NCI-H2081 (cell line): ENCODE measurements at regions not wholly inside any gene's neighbourhood (a gene's known extent, or its start where the extent isn't known, plus 50 kb on each side); places are given as distances from the start of the nearest gene placed in this dataset.
A peak's percentile ranks its signal among the peaks of the same experiment; 100 is the strongest.

Experiments used
- DNase-seq, 2 experiments: peaks; one replicate each; lab custom pipeline; 2025; lab: John Stamatoyannopoulos, UW

DNA sequence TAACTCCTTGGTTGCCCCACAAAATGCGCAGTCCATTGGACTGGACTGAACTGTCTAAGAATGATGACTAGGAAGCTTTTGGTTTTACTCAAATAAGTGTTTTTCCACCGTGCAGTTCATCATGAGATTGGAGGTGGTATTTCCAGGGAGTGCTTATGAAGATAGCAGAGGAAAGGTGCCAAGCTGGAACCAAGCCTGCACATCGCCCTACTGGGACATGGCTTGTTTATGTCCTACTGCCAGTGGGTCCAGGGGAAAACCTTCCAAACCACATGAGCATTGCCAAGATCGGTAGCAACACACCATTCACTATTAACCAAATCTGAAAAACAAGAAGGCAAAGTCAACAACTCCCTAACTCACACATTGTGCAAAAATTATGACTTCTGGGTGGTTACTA, 54.7 kb upstream of the DSCAM start:
- DNase-seq = peak in 1 of 2 experiments; percentile 32

DNA sequence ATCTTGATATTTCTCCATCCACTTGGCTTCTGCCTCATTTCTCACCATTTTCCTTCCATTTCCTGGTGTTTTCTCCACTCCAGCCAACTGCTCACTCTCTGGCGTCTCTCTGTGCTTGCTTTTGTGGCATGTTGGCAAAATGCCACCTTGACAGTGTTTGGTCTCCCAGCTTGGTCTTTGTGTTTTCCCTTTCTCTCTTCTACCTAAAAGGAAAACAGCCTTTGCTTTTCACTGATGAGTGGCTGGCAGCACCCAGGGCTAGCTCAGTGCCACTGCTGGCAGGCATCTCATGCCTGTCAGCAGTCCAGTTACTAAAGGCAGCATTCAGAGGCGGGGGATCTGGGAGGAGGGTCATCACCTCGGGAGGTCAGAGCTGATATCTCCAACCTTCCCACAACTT, 55.3 kb upstream of the DSCAM start:
- peak; percentile 76 to 94 for DNase-seq

DNA sequence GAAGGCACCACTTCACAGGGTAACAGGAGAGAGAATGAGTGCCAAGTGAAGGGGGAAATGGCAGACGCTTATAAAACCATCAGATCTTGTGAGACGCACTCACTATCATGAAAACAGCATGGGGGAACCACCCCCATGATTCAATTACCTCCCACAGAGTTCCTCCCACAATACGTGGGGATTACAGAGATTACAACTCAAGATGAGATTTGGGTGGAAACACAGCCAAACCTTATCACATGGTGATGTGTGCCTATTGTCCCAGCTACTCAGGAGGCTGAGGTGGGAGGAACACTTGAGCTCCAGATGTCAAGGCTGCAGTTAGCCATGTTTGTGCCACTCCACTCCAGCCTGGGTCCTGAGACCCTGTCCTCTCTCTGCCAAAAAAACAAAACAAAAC, 56.0 kb upstream of the DSCAM start:
- peak in 1 of 2 experiments; percentile 31 for DNase-seq

DNA sequence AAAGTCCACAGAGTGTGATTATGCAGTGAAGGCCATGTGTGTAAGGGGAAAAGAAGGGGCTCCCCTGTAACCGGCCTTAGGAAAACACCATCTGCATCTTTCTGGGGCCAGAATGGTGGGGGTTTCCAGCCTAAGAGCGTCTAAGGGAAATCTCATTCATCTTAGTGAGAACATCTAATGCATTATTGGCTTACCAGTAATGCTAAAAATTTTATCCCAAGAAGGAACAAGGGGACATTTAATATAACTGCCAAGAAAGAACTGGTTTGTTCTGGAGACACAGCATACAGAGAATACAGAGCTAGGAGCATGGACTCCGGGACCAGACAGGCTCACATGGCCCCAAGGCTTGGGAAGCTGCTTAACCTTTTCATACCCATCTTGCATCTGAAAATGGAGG, 58.3 kb upstream of the DSCAM start:
- no peak for DNase-seq

DNA sequence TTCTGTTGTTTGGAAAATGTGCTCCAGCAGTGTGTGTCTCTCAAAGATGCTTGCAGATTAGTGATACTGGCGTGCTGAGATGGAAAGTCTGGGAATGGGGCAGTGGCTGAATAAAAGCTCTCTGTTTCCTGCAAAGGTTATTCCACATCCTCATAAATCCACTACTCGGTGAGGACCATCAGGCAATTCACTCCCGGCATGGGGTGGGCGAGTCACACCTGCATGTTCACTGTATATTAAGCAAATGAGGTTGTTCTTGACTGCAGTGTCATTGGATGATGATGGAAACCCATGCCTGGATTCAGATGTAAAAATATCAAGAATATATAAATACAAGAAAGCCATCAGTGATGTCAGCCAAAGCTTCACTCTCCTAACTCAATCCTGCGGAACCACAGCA, 65.4 kb upstream of the DSCAM start:
- DNase-seq = no peak

- DNase-seq = no peak
These were observed 68.2 kb upstream of the DSCAM start for GRCh38 chr21:40915114-40915513.

DNA sequence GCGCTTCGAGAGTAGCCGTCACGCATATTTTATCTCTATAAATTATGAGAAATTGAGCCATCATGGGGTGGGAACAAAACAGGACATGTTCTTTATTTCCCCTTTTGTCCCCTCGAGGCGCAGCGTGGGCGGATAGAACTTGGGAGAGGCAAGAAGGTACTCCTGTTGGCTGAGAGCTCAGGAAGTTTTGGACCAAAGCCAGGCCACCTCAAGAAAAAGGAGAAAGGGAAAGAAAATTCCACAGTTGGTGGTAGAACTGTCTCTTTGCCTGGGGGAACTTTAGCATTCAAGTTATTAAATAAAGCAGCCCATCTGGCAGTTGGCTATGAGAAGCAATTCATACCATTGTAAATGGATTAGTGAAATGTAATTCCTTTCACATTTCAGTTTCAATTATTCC, 76.4 kb upstream of the DSCAM start:
- DNase-seq = no peak

- DNase-seq = no peak
These were observed 76.9 kb upstream of the DSCAM start for GRCh38 chr21:40923901-40924300.

DNA sequence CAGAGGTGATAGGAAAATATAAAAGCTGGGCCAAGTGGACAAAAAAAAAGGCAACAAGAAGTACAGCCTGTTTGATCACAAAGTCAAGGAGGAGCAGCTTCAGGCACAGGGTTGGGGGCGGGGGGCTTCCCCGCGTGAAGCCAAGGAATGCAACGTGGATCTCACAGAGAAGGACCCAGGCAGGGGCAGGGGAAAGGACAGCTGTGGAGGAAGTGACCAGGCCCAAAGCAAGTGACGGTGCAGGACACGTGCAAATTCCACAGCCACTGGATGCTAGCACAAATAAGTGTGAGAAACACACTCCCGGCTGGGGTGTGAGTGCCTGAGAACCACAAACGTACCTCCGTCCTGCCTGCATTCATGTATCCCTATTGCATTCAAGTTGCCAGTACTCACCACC, 77.7 kb upstream of the DSCAM start:
- DNase-seq = no peak

DNA sequence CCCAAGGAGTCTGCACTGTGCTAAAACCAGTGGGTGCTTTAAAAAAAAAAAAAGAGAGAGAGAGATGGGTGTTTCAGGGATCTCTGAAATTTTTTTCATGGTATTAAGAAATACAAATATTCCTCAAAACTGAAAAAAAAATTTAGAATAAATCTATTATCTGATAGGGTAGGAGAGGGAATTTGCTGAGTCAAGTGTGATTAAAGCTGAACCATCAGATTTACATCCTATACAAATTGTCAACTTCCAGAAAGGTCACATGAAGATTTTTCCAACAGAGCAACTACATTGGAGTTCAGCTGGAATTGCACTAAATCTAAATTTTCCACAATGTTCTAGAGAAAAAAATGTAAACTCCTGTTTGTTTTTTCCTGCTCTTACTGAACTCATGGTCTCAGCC, 79.3 kb upstream of the DSCAM start:
- no peak for DNase-seq

DNA sequence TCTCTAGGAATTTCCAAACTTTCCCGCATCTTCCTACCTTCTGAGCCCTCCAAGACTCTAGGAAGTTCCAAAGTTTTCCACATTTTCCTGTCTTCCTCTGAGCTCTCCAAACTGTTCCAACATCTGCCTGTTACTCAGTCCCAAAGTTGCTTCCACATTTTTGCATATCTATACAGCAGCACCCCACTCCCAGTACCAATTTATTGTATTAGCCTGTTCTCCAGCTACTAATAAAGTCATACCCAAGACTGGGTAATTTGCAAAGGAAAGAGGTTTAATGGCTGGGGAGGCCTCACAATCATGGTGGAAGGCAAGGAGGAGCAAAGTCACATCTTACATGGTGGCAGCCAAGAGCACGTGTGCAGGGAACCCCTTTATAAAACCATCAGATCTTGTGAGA, 82.9 kb upstream of the DSCAM start:
- DNase-seq = no peak

DNA sequence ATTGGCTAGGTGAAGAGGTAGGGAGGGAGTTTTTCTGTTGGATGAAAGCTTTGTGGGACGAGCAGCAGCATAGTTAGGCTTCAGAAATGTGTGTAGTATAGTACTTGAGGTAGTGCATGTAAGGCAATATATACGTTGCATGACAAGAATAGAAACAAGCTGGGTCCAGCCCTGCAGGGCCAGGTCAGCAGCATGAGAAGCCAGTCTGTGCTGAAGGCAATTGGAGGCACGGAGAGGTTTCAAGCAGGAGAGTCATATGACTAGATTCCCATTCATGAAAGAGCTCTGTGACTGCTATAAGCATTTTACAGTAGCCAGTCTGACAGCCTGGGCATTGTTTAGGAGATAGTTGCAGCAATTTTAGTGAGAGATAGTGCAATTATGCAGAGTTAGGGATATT, 84.2 kb upstream of the DSCAM start:
- DNase-seq = no peak

DNA sequence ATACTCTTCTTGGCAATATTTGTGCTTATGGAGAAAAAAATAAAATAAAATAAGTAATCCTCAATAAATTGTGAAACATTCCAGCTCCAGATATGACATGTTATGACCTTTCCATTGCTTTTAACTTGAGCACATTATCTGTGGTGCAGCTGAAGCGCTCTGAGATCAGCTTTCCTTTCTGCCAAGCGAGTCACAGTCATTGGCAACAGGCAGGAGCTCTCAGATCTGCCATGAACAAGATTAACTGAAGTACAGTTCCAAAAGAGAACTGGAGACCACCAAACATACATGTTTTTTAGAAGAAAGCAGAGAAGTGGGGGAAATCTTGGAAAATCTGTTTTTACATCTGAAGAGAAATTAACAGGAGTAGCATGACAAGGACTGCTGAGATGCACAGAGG, 89.2 kb upstream of the DSCAM start:
- DNase-seq = no peak

GRCh38 chr21:40936771-40937261, 89.9 kb upstream of the DSCAM start:
- no peak for DNase-seq

DNA sequence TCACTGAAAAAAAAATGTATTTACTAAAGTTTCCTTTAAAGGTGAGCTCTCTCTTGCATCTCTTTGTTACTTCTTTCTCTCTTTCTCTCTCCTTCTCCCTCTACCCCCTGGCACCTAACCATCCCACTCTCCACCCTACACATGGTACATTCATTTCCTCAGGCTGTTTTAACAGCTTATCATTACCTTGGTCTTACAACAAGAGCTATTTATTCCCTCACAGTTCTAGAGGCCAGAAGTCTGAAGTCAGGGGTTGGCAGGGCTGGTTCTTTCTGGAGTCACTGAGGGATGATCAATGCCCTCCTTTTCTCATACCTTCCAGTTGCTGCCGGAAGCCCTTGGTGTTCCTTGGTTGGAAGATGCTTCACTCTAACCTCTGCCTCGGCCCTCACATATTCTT, 91.1 kb upstream of the DSCAM start:
- DNase-seq = no peak

GRCh38 chr21:40938611-40939010, 91.7 kb upstream of the DSCAM start:
- no peak for DNase-seq

DNA sequence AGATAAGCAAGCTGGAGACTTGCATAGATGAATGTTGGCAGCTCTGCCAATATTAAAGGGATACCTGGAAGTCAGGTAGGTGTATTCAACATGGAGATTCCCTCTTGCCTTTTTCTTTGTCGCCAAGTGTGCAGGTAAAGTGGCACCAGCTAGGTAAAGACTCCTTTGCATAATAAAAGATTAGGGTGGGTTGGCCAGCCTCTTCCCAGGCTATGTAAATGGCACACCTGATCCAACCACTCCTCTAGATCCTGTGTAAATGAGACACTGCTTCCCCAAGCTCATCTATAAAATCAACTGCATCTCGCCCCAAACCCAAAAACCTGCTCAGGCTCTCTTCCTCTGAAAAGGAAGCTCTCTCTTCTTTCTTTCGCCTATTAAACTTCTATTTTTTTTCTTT, 100.8 kb upstream of the DSCAM start:
- no peak for DNase-seq

- no peak for DNase-seq
These were observed 104.0 kb upstream of the DSCAM start for GRCh38 chr21:40950970-40951369.

GRCh38 chr21:40952551-40953323, 105.8 kb upstream of the DSCAM start:
- no peak for DNase-seq

DNA sequence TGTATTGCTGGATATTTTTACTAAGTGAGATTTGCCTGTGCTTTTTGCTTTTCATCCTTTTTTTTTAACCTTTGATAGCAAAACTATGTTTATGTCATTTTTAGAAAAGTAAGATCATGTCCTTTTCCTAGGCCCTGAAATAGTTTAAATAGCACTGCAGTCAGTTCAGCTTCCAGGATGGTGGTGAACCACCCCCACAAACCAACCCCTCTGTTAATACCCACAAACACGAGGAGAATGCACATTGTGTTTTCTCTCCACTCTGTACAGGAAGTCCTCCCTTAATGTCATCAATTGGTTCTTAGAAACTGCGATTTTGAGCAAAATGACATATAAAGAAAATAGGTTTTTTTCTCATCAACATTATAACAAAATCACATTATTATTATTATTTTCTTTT, 117.7 kb upstream of the DSCAM start:
- DNase-seq = no peak

DNA sequence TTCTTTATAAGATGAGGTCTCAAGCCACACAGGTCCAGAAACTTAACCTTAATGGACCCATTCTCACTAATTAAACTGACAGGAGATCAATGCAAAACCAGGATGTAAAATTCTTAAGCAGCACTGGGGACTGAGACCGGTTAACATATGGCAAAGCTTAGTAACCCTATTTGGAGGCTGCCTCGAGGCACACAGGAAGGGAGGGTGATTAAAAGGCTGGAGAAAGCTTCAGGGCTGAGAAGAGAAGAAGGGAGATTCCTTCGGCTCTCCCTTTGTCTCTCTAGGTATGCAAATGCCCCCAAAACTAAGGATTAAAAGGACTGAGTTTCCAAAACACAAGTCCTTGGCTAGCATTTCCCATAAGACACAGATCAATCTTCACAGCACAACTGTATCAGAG, 120.8 kb upstream of the DSCAM start:
- DNase-seq = no peak

DNA sequence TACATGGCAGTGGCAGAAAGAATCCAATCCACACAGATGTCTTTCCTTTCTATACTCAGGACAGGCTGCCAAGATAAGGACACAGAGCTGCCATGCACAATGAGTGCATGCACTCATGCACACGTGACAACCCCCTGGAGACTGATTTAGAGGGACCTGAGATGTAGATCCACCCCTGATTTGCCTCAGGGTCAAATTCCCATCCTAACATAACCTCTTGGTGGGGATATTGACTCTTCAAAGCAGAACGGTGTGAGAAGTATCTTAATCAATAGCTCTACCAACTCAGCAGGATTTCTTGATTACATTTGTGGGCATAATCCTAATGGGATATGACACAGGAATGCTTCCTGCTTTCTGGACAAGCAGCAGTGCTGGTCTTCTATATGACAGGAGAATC, 125.2 kb upstream of the DSCAM start:
- DNase-seq = no peak

GRCh38 chr21:40976198-40977109, 129.5 kb upstream of the DSCAM start:
- DNase-seq = no peak
